SK-N-MC (cell line): ENCODE measurements at regions not wholly inside any gene's neighbourhood (a gene's known extent, or its start where the extent isn't known, plus 50 kb on each side); places are given as distances from the start of the nearest gene placed in this dataset.

Source experiments
- EZH2 ChIP-seq: fragments of 200-600 bp; sonication (generic); IDR thresholded peaks from one replicate; pipeline ENCODE4 v1.6.1; 2017; ENCODE audit warnings: antibody characterized with exemption
- FOXP2 ChIP-seq: optimal IDR thresholded peaks from 2 replicates; pipeline ENCODE3; 2011; ENCODE audit warnings: mild to moderate bottlenecking, moderate library complexity; ENCODE audit not compliant: insufficient read depth; ENCODE audit errors: extremely low read length, control extremely low read depth
- POLR2AphosphoS5 ChIP-seq: IDR thresholded peaks from 2 replicates; pipeline ENCODE4 v1.6.1; 2012; ENCODE audit warnings: mild to moderate bottlenecking, low read depth, low read length, borderline replicate concordance

- TF ChIP-seq EZH2 (no peak), FOXP2 (no peak), POLR2AphosphoS5 (no peak)
Observed at GRCh38 chrX:39298821-39299220, 497.6 kb downstream of the MID1IP1 start.
